Natural killer cell (primary cell): ENCODE measurements at regions not wholly inside any gene's neighbourhood (a gene's known extent, or its start where the extent isn't known, plus 50 kb on each side); places are given as distances from the start of the nearest gene placed in this dataset.

Experiments used
- ATAC-seq, 3 donors: fragments of 150-1000 bp in 2 of 3; fragments of 200-7000 bp in 1 of 3; cut with Tn5 transposase; 1 replicate in 1 of 3; 2 replicates in 2 of 3; pipeline ENCODE4 v1.10.0; 2021; ENCODE audit warnings: mild to moderate bottlenecking in 2 of 3, moderate library complexity in 2 of 3
- DNase-seq, 2 donors: peaks; one replicate each; pipeline versions ENCODE4 v3.0.0 to v3.0.0-alpha.2; 2013 to 2021; ENCODE audit warnings: mixed read lengths in 1 of 2
- H3K27ac ChIP-seq: one replicate; pipeline ENCODE4 v1.5.1; 2013; ENCODE audit warnings: mild to moderate bottlenecking, low read length
- H3K27me3 ChIP-seq: one replicate; pipeline ENCODE4 v1.6.1; 2013; ENCODE audit warnings: low read length; ENCODE audit not compliant: control insufficient read depth, insufficient read depth
- H3K36me3 ChIP-seq: one replicate; pipeline ENCODE4 v1.6.1; 2013; ENCODE audit warnings: low read length; ENCODE audit not compliant: control insufficient read depth, insufficient read depth
- H3K4me1 ChIP-seq: one replicate; pipeline ENCODE4 v1.6.1; 2013; ENCODE audit warnings: low read length; ENCODE audit not compliant: control insufficient read depth, insufficient read depth
- H3K4me3 ChIP-seq: one replicate; pipeline ENCODE4 v1.5.1; 2013; ENCODE audit warnings: low read length
- H3K9me3 ChIP-seq: one replicate; pipeline ENCODE4 v1.6.1; 2013; ENCODE audit warnings: low read length; ENCODE audit not compliant: control insufficient read depth, insufficient read depth
- H3K27ac Mint-ChIP-seq, 2 donors: one replicate each; pipeline ENCODE4 v1.8.0; 2022; ENCODE audit warnings: mild to moderate bottlenecking in 2 of 2, mixed read lengths in 2 of 2, moderate library complexity in 1 of 2
- H3K27me3 Mint-ChIP-seq, 2 donors: one replicate each; pipeline ENCODE4 v1.8.0; 2022; ENCODE audit warnings: low read depth in 2 of 2, mixed read lengths in 2 of 2
- H3K36me3 Mint-ChIP-seq: one replicate; pipeline ENCODE4 v1.8.0; 2022; ENCODE audit warnings: mixed read lengths
- H3K4me1 Mint-ChIP-seq, 2 donors: one replicate each; pipeline ENCODE4 v1.8.0; 2022; ENCODE audit warnings: mixed read lengths in 2 of 2
- H3K4me3 Mint-ChIP-seq: one replicate; pipeline ENCODE4 v1.8.0; 2022; ENCODE audit warnings: mild to moderate bottlenecking, moderate library complexity, mixed read lengths
- H3K9me3 Mint-ChIP-seq, 2 donors: one replicate each; pipeline ENCODE4 v1.8.0; 2022; ENCODE audit warnings: mixed read lengths in 2 of 2
- CTCF ChIP-seq: fragments of 200-600 bp; IDR thresholded peaks from one replicate; pipeline ENCODE4 v1.8.0; 2022; ENCODE audit warnings: antibody characterized with exemption
- WGBS: methylation state at CpG from one replicate; pipeline ENCODE4 v1.1.7; 2013; ENCODE audit warnings: missing lambda C conversion rate; ENCODE audit not compliant: insufficient coverage; 5-methylcytosine and 5-hydroxymethylcytosine counted together
- intact Hi-C: fragments of 100-400 bp; cut with micrococcal nuclease; formaldehyde crosslinking; loops from one replicate; pipeline ENCODE4 v1.14.2; 2022

GRCh38 chr5:123882965-123883345 lies 371.0 kb downstream of the CSNK1G3 start:
- H3K4me1 Mint-ChIP-seq: no peaks in the 10 kb centered on the region
- no peak overlapping the region for H3K4me3 ChIP-seq
- H3K9me3 ChIP-seq: no peaks in the 10 kb centered on the region
- H3K36me3 Mint-ChIP-seq: no peaks in the 10 kb centered on the region
- H3K4me3 Mint-ChIP-seq: no peak overlapping the region
- no peaks in the 10 kb centered on the region for H3K27me3 ChIP-seq
- H3K27me3 Mint-ChIP-seq: no peaks in the 10 kb centered on the region
- DNase-seq: no peak
- H3K27ac Mint-ChIP-seq: no peak overlapping the region
- intact Hi-C loops: no loop called here
- no peak for TF ChIP-seq CTCF
- 0% methylated on average over 1 of the region's 2 CpGs for WGBS
- H3K36me3 ChIP-seq: no peaks in the 10 kb centered on the region
- peaks cover 4 to 5% of the 10 kb centered on the region in 2 donors for H3K9me3 Mint-ChIP-seq
- no peaks in the 10 kb centered on the region for H3K4me1 ChIP-seq
- ATAC-seq: no peak
- H3K27ac ChIP-seq: no peak overlapping the region

GRCh38 chr5:123882319-123882964 lies 370.5 kb downstream of the CSNK1G3 start:
- no peaks in the 10 kb centered on the region for H3K4me1 Mint-ChIP-seq
- H3K9me3 Mint-ChIP-seq: peaks cover 3 to 4% of the 10 kb centered on the region in 2 donors
- no peaks in the 10 kb centered on the region for H3K4me1 ChIP-seq
- no peak for TF ChIP-seq CTCF
- no peaks in the 10 kb centered on the region for H3K36me3 Mint-ChIP-seq
- H3K4me3 Mint-ChIP-seq: no peak overlapping the region
- no peak overlapping the region for H3K27ac ChIP-seq
- no peaks in the 10 kb centered on the region for H3K9me3 ChIP-seq
- H3K4me3 ChIP-seq: no peak overlapping the region
- intact Hi-C loops: no loop called here
- 89% methylated on average over 4 of the region's 5 CpGs for WGBS
- no peak for ATAC-seq
- H3K36me3 ChIP-seq: no peaks in the 10 kb centered on the region
- DNase-seq: no peak
- H3K27me3 ChIP-seq: no peaks in the 10 kb centered on the region
- H3K27ac Mint-ChIP-seq: no peak overlapping the region
- H3K27me3 Mint-ChIP-seq: no peaks in the 10 kb centered on the region

- no peaks in the 10 kb centered on the region for H3K36me3 Mint-ChIP-seq
- WGBS: 75% methylated on average over 5 of the region's 6 CpGs
- no peaks in the 10 kb centered on the region for H3K36me3 ChIP-seq
These were observed 369.8 kb downstream of the CSNK1G3 start for GRCh38 chr5:123881759-123882244.

More at GRCh38 chr5:123881759-123882244, 369.8 kb downstream of the CSNK1G3 start:
- no peak for TF ChIP-seq CTCF
- ATAC-seq: no peak
- no peak overlapping the region for H3K4me3 ChIP-seq
- Mint-ChIP-seq H3K9me3 (peaks cover 3 to 4% of the 10 kb centered on the region in 2 donors), H3K4me3 (no peak overlapping the region), H3K4me1 (no peaks in the 10 kb centered on the region), H3K27me3 (no peaks in the 10 kb centered on the region), H3K27ac (no peak overlapping the region)
- no peak for DNase-seq
- no peaks in the 10 kb centered on the region for H3K27me3 ChIP-seq
- no peaks in the 10 kb centered on the region for H3K9me3 ChIP-seq
- H3K27ac ChIP-seq: no peak overlapping the region
- intact Hi-C loops: no loop called here
- H3K4me1 ChIP-seq: no peaks in the 10 kb centered on the region
